CD4-positive, alpha-beta T cell treated with Interleukin-21 for 1 hour (primary cell): ENCODE measurements at regions not wholly inside any gene's neighbourhood (a gene's known extent, or its start where the extent isn't known, plus 50 kb on each side); places are given as distances from the start of the nearest gene placed in this dataset.

Experiments
- DNase-seq: peaks from one replicate; pipeline ENCODE4 v3.0.0-alpha.2; 2020

- DNase-seq, result no peak
Measured at GRCh38 chr10:110442746-110443145, 55.0 kb upstream of the DUSP5 start.

GRCh38 chr10:110443239-110444003 lies 54.3 kb upstream of the DUSP5 start:
- no peak for DNase-seq

- no peak for DNase-seq
Measured at GRCh38 chr10:110444004-110444337, 53.7 kb upstream of the DUSP5 start.

DNA sequence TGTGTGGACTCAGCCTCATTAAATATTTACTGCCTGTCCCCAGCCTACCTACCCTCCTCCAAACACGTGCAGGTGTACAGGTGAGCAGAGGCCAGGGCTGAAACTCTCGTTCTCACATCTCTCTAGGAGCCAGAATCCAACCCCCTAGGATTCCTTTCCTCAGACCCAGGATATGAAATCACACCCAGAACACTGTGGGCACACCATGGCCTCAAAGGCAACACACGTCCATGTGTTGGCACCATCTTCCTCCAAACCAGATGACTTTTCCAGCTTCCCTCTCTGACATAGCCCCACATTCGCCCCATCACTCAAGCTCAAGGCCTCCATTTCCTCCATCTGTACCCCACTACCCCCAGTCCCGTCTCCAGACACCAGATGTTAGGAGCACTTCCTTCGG lies 51.8 kb upstream of the DUSP5 start:
- DNase-seq, result no peak

DNA sequence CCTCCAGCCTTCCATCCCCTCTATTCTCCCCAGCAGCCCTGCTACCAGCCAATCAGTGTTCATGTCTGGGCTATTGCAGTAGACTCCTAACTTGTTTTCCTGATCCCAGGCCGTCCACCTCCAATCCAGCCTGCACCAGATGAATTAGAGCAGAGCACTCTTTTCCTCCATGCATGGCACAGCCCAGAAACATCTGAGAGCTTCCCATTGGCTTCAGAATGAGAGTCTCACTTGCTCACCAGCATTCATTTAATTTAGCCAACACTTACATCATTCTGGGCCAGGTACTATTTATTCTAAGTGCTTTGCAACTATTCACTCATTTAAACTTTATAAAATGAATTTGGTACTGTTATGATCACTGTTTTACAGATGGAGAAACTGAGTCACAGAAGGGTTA lies 51.4 kb upstream of the DUSP5 start:
- no peak for DNase-seq

DNA sequence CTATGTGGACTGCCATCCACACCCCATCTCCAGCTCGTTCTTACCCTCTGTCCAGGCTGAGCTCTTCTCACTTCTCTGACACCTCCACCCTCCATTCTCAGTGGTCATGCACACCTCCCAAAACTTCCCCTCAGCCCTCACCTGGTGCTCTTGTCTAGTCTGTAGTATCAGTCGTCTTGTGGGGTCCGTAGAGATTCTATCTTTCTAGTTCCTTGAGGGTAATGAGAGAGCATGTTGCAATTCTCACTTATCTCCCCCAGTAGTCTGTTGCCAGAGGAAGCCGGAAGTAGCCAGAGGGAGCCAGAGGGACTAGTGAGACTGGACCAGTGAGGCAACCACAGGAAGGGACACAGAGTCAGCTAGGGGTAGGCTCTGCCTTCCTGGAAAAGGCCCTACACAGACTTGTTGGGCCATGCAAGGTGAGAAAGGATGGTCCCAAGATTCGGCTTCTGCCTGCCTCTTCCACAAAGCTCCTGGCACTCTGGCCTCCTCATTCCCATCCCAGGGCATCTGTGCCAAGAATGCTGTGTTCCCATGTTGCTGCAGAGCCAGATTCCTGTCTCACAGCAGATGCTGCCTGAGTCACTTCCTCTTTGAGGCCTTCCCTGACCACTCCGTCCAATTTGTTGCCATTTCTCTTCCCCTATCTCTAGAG lies 50.6 kb upstream of the DUSP5 start:
- no peak for DNase-seq

DNA sequence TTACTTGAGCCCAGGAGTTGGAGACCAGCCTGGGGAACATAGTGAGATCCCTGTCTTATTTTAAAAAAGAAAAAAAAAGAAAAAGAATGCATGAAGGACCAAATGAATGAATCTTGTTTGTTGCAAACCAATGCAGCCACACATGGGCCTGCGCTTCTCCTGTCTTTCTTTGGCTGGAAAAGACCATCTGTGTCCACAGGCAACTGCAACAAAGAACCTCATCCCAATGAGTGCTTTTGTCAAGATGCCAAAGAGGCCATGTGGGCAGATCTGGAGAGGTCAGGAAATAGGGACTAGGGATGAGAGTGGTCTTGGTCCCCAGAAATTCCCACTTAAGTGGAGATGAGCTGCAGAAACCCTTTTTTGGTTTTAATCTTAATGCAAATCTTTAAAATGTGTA lies 49.8 kb upstream of the DUSP5 start:
- DNase-seq, result no peak
